ENCODE measurements at regions not wholly inside any gene's neighbourhood (a gene's known extent, or its start where the extent isn't known, plus 50 kb on each side); places are given as distances from the start of the nearest gene placed in this dataset.

DNA sequence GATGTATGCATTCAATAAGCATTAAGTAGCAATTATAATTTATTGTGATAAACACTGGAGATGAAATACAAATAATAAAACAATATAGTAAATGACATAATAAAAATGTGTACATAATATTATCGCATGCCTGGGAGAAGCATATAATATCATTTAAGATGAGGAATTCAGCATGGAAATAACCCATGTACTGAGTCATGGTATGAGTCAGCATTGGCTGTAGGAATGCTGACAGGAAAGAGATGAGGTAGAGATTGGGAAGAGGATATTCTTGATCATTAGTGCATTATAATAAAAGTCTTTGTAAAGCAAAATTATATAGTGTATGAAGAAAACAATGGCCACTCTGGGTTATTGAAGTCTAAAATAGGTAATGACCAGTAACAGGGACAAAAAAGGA lies 82.8 kb downstream of the MAGEB10 start:
- TF ChIP-seq, protein P1, sequence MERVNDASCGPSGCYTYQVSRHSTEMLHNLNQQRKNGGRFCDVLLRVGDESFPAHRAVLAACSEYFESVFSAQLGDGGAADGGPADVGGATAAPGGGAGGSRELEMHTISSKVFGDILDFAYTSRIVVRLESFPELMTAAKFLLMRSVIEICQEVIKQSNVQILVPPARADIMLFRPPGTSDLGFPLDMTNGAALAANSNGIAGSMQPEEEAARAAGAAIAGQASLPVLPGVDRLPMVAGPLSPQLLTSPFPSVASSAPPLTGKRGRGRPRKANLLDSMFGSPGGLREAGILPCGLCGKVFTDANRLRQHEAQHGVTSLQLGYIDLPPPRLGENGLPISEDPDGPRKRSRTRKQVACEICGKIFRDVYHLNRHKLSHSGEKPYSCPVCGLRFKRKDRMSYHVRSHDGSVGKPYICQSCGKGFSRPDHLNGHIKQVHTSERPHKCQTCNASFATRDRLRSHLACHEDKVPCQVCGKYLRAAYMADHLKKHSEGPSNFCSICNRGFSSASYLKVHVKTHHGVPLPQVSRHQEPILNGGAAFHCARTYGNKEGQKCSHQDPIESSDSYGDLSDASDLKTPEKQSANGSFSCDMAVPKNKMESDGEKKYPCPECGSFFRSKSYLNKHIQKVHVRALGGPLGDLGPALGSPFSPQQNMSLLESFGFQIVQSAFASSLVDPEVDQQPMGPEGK (CRISPR knock-in tag; IDR thresholded peaks at IDR 0.05; ENCODE audit: borderline replicate concordance), result no peak
- TF ChIP-seq OSR1 (CRISPR knock-in tag; IDR thresholded peaks at IDR 0.05), result no peak
- TF ChIP-seq ZNF70 (CRISPR knock-in tag; IDR thresholded peaks at IDR 0.05), result no peak
- TF ChIP-seq ZNF565 (CRISPR knock-in tag; conservative IDR thresholded peaks at IDR 0.05; ENCODE audit: low read depth), result no peak
- TF ChIP-seq RARB (CRISPR knock-in tag; IDR thresholded peaks at IDR 0.05), result no peak
- TF ChIP-seq, protein P2, sequence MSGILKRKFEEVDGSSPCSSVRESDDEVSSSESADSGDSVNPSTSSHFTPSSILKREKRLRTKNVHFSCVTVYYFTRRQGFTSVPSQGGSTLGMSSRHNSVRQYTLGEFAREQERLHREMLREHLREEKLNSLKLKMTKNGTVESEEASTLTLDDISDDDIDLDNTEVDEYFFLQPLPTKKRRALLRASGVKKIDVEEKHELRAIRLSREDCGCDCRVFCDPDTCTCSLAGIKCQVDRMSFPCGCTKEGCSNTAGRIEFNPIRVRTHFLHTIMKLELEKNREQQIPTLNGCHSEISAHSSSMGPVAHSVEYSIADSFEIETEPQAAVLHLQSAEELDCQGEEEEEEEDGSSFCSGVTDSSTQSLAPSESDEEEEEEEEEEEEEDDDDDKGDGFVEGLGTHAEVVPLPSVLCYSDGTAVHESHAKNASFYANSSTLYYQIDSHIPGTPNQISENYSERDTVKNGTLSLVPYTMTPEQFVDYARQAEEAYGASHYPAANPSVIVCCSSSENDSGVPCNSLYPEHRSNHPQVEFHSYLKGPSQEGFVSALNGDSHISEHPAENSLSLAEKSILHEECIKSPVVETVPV (CRISPR knock-in tag; IDR thresholded peaks at IDR 0.05), result no peak
- TF ChIP-seq, protein P3, sequence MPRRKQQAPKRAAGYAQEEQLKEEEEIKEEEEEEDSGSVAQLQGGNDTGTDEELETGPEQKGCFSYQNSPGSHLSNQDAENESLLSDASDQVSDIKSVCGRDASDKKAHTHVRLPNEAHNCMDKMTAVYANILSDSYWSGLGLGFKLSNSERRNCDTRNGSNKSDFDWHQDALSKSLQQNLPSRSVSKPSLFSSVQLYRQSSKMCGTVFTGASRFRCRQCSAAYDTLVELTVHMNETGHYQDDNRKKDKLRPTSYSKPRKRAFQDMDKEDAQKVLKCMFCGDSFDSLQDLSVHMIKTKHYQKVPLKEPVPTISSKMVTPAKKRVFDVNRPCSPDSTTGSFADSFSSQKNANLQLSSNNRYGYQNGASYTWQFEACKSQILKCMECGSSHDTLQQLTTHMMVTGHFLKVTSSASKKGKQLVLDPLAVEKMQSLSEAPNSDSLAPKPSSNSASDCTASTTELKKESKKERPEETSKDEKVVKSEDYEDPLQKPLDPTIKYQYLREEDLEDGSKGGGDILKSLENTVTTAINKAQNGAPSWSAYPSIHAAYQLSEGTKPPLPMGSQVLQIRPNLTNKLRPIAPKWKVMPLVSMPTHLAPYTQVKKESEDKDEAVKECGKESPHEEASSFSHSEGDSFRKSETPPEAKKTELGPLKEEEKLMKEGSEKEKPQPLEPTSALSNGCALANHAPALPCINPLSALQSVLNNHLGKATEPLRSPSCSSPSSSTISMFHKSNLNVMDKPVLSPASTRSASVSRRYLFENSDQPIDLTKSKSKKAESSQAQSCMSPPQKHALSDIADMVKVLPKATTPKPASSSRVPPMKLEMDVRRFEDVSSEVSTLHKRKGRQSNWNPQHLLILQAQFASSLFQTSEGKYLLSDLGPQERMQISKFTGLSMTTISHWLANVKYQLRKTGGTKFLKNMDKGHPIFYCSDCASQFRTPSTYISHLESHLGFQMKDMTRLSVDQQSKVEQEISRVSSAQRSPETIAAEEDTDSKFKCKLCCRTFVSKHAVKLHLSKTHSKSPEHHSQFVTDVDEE (CRISPR knock-in tag; IDR thresholded peaks at IDR 0.05), result no peak
- no peak for TF ChIP-seq ZC3H10 (CRISPR knock-in tag; IDR thresholded peaks at IDR 0.05)
- no peak for TF ChIP-seq CSDC2 (CRISPR knock-in tag; IDR thresholded peaks at IDR 0.05)
- no peak for TF ChIP-seq TCF4 (CRISPR knock-in tag; IDR thresholded peaks at IDR 0.05; ENCODE audit: borderline replicate concordance)
- TF ChIP-seq ZFP30 (CRISPR knock-in tag; IDR thresholded peaks at IDR 0.05), result no peak
- no peak for TF ChIP-seq ZFP3 (CRISPR knock-in tag; IDR thresholded peaks at IDR 0.05)

Data from SK-N-SH treated with all-trans-retinoic acid at 6 μM for 48 hours (cell line).